ENCODE measurements at regions not wholly inside any gene's neighbourhood (a gene's known extent, or its start where the extent isn't known, plus 50 kb on each side); places are given as distances from the start of the nearest gene placed in this dataset.

GRCh38 chr15:93811305-93811704 lies 420.1 kb upstream of the MCTP2 start:
- DNase-seq (ENCODE audit: low spot score) = no peak
- TF ChIP-seq, protein P1, sequence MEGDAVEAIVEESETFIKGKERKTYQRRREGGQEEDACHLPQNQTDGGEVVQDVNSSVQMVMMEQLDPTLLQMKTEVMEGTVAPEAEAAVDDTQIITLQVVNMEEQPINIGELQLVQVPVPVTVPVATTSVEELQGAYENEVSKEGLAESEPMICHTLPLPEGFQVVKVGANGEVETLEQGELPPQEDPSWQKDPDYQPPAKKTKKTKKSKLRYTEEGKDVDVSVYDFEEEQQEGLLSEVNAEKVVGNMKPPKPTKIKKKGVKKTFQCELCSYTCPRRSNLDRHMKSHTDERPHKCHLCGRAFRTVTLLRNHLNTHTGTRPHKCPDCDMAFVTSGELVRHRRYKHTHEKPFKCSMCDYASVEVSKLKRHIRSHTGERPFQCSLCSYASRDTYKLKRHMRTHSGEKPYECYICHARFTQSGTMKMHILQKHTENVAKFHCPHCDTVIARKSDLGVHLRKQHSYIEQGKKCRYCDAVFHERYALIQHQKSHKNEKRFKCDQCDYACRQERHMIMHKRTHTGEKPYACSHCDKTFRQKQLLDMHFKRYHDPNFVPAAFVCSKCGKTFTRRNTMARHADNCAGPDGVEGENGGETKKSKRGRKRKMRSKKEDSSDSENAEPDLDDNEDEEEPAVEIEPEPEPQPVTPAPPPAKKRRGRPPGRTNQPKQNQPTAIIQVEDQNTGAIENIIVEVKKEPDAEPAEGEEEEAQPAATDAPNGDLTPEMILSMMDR (IDR thresholded peaks at IDR 0.05; ENCODE audit: extremely low read depth, insufficient read depth, missing control alignments) = no peak
- in situ Hi-C loops (cut with MboI; ENCODE audit: low pct_unique_long_range_greater_than_20kb, low sequenced_read_pairs, unreplicated experiment) = no loop called here

DNA sequence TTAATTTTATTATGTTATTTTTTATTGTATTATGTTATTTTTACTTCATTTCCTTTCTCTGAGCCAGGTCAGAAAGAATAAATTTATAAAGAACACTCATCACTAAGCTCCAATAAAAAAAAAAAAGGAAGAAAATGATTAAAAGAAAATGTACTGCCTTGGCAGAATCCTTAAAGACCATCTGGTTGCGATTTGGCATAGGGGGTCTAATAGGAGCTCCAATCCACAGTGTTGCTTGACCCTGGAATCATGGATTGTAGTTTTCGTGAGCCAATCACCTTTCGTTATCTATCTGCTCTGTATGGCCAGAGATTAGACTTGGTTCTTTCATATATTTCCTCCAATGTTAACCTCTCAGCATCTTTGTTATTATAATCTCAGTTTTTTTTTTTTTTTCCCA lies 421.8 kb upstream of the MCTP2 start:
- in situ Hi-C loops (cut with MboI; ENCODE audit: low pct_unique_long_range_greater_than_20kb, low sequenced_read_pairs, unreplicated experiment) = no loop called here
- TF ChIP-seq, protein P1 (IDR thresholded peaks at IDR 0.05; ENCODE audit: extremely low read depth, insufficient read depth, missing control alignments) = no peak
- no peak for DNase-seq (ENCODE audit: low spot score)

DNA sequence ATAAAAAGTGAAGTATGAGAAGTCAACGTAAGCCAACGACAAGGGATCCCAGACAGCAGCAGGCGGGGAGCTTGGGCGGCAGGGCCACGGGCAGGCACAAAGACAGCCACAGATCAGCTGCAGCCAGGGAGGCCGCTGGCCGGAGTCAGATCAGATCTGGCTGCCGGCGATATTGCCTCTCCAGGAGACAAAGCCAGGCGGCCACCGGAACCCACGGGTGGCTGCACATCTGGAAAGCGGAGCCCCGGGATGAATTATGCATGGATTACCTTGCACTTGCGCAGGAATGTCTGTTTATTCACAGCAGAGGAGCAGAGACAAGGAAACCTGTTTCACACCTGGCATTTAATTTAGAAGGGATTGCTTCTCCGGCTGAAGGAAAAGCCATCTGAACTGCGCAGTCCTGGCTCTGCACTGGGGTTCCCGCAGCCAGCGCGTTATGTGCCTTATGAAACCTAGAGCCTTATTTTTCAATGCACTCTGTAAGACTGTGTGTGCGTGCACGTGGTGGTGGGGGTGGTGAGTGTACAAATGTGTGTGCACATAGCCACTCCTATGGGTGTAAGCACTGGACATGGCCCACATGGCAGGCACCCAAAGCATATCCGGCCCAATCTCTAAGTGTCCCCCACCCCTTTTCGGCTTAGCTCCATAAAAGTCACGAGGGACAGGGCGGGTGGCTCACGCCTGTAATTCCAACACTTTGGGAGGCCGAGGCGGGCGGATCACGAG lies 427.8 kb upstream of the MCTP2 start:
- TF ChIP-seq, protein P1 (IDR thresholded peaks at IDR 0.05; ENCODE audit: extremely low read depth, insufficient read depth, missing control alignments) = no peak
- in situ Hi-C loops (cut with MboI; ENCODE audit: low pct_unique_long_range_greater_than_20kb, low sequenced_read_pairs, unreplicated experiment) = no loop called here
- DNase-seq (ENCODE audit: low spot score) = no peak

DNA sequence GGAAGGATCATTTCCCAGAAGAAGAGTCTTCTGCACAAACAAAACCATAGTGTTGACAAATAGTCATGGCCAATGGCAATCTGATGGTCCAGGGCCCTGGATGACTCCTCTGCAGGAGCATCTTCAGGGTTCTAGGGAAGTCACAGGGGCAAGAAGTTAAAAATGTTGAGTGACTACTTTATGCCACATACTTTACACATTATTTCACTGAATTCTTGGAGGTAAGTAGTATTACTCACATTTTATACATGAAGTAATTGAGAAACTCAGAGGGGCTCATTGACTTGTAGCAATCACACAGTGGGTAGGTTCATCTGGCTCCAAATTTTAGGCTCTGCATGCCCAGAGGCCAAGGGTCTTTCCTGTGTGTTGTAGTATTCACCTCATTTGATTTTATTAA lies 430.2 kb upstream of the MCTP2 start:
- in situ Hi-C loops (cut with MboI; ENCODE audit: low pct_unique_long_range_greater_than_20kb, low sequenced_read_pairs, unreplicated experiment) = no loop called here
- TF ChIP-seq, protein P1 (IDR thresholded peaks at IDR 0.05; ENCODE audit: extremely low read depth, insufficient read depth, missing control alignments) = no peak
- DNase-seq (ENCODE audit: low spot score) = no peak

- in situ Hi-C loops (cut with MboI; ENCODE audit: low pct_unique_long_range_greater_than_20kb, low sequenced_read_pairs, unreplicated experiment) = no loop called here
Measured at GRCh38 chr15:93800805-93801204, 430.6 kb upstream of the MCTP2 start.

DNA sequence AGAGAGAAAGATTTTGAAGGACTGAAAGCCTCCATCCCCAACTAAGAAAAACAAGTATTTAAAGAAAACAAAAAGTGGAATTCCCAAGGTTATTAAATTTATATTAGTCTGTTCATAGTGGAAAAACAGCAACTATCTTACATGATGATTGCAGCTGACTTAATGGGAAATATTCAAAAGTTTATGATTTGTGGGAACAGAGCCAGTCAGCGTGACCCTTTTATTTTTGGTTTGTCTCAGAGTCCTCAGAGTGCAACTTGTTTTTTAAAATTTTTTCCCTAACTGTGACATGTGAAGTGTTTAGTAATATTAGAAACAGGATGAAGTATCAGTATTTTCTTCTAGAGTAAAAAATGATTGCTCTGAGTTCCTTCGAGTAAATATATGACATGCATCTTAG lies 441.9 kb upstream of the MCTP2 start:
- no peak for DNase-seq (ENCODE audit: low spot score)

More at GRCh38 chr15:93800805-93801204, 430.6 kb upstream of the MCTP2 start:
- DNase-seq (ENCODE audit: low spot score) = no peak
- TF ChIP-seq, protein P1 (IDR thresholded peaks at IDR 0.05; ENCODE audit: extremely low read depth, insufficient read depth, missing control alignments) = no peak

More for the DNA sequence above, 441.9 kb upstream of the MCTP2 start:
- in situ Hi-C loops (cut with MboI; ENCODE audit: low pct_unique_long_range_greater_than_20kb, low sequenced_read_pairs, unreplicated experiment) = no loop called here
- TF ChIP-seq, protein P1 (IDR thresholded peaks at IDR 0.05; ENCODE audit: extremely low read depth, insufficient read depth, missing control alignments) = no peak

All from GM13977 (cell line).